ENCODE measurements at regions not wholly inside any gene's neighbourhood (a gene's known extent, or its start where the extent isn't known, plus 50 kb on each side); places are given as distances from the start of the nearest gene placed in this dataset.

DNA sequence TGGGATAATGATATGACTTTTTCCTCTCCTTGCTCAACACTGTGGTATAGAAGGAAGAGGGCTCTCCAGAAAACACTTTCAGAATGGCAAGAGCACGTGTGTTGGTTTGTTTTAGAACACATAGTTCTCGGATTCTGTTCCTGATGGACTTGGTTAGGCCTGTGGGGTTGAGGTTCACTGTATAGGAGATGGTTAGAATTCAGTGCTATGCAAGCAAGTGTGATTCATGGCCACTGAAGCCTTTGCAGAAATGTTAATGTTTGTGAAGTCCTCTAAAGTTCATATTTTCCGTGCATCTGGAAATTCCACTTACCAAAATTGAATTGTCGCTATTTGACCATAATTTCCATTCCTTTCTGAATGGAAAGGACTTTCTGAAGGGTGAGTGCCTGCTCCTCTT lies 233.2 kb upstream of the DDHD1 start:
- intact Hi-C loops (cut with DNase I), result no loop called here
- Histone ChIP-seq H3K27me3 (no peaks in the 10 kb centered on the region), H3K4me1 (no peaks in the 10 kb centered on the region), H3K9me3 (no peaks in the 10 kb centered on the region), H3K4me3 (no peak overlapping the region), H3K27ac (no peak overlapping the region), H3K36me3 (no peaks in the 10 kb centered on the region)
- no peak for DNase-seq
- ATAC-seq, result no peak
- TF ChIP-seq, protein P1, sequence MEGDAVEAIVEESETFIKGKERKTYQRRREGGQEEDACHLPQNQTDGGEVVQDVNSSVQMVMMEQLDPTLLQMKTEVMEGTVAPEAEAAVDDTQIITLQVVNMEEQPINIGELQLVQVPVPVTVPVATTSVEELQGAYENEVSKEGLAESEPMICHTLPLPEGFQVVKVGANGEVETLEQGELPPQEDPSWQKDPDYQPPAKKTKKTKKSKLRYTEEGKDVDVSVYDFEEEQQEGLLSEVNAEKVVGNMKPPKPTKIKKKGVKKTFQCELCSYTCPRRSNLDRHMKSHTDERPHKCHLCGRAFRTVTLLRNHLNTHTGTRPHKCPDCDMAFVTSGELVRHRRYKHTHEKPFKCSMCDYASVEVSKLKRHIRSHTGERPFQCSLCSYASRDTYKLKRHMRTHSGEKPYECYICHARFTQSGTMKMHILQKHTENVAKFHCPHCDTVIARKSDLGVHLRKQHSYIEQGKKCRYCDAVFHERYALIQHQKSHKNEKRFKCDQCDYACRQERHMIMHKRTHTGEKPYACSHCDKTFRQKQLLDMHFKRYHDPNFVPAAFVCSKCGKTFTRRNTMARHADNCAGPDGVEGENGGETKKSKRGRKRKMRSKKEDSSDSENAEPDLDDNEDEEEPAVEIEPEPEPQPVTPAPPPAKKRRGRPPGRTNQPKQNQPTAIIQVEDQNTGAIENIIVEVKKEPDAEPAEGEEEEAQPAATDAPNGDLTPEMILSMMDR (IDR thresholded peaks at IDR 0.05), result no peak

DNA sequence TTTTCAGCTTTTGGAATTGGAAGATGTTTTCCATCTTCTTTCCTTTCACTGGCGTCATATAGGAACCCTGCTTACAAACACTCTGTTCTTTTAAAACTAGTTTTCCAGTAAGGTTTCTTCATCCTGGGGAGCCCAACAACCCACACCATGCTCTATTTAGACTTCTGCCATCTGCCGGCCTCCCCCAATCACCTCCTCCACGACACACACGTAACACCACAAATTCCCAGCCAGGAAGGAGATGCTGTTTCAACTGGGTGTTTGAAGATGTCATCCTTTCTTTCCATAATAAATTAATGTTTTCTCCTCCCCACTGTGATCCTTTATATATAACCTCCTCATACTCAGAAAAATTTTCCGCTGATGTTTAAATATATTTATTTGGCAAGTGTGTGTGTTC lies 231.4 kb upstream of the DDHD1 start:
- intact Hi-C loops (cut with DNase I), result no loop called here
- H3K9me3 ChIP-seq, result no peaks in the 10 kb centered on the region
- TF ChIP-seq, protein P1 (IDR thresholded peaks at IDR 0.05), result no peak
- H3K4me1 ChIP-seq, result no peaks in the 10 kb centered on the region
- H3K36me3 ChIP-seq, result no peaks in the 10 kb centered on the region
- no peak for DNase-seq
- ATAC-seq, result no peak
- H3K4me3 ChIP-seq, result no peak overlapping the region
- H3K27ac ChIP-seq, result no peak overlapping the region
- no peaks in the 10 kb centered on the region for H3K27me3 ChIP-seq

DNA sequence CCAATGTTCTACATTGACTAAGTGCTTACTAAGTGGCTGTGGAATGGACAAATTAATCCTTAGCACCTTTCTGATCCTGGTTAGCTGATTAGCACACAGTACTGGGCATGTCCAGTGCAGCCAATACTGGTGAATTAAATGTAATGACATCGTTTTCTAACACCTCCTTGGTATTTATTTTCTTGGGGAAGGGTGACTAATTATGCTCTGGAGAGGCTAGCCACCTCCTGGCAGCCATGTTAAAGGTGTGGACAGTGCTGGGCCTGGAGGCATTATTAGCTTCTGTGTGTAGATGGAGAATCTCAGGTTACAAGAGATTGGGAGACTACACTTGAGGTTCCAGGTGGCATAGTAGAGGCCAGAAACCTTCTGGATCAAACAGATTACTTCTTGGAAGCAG lies 230.9 kb upstream of the DDHD1 start:
- no peak for ATAC-seq
- Histone ChIP-seq H3K27ac (no peak overlapping the region), H3K36me3 (no peaks in the 10 kb centered on the region), H3K27me3 (no peaks in the 10 kb centered on the region), H3K4me3 (no peak overlapping the region), H3K4me1 (no peaks in the 10 kb centered on the region), H3K9me3 (no peaks in the 10 kb centered on the region)
- TF ChIP-seq, protein P1 (IDR thresholded peaks at IDR 0.05), result no peak
- no peak for DNase-seq
- intact Hi-C loops (cut with DNase I), result no loop called here

DNA sequence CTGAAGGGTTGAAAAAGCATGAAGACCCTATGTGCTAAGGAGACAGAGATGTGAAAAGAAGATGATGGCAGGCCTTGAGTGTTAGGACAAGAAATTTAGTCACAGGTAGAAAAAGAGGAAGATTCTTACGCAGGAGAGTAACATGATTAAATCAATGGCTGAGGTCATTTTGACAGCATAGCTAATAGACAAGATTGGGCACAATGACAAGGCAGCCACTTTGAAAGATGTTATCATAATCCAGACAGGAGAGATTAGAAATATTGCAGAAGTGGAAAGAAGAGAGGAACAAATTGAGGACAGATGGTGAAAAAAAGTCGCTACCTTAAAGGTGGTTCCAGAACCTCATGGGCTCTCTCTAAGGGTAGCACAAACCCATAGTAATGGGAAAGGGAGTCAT lies 228.8 kb upstream of the DDHD1 start:
- H3K27ac ChIP-seq, result no peak overlapping the region
- DNase-seq (no peak), ATAC-seq (no peak)
- TF ChIP-seq, protein P1 (IDR thresholded peaks at IDR 0.05), result no peak
- no peak overlapping the region for H3K4me3 ChIP-seq
- intact Hi-C loops (cut with DNase I), result no loop called here
- no peaks in the 10 kb centered on the region for H3K27me3 ChIP-seq
- H3K9me3 ChIP-seq, result no peaks in the 10 kb centered on the region
- no peaks in the 10 kb centered on the region for H3K36me3 ChIP-seq
- no peaks in the 10 kb centered on the region for H3K4me1 ChIP-seq

DNA sequence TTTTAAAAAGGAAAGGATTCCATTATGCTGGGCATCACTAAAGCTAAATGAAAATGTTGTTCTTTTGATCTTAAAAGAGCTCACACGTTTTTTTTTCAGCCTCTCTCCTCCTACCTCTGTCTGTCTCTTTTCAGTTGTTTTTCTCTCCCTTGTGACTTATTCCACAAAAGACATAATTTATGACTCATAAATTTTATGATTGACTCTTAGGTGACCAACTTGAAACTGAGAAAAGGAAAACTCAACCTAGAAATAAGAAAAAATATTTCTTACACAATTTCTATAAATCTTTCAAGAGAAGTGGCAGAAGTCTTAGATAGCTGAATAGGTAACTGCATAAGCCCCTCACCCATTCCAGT lies 227.7 kb upstream of the DDHD1 start:
- TF ChIP-seq, protein P1 (IDR thresholded peaks at IDR 0.05), result no peak
- Histone ChIP-seq H3K4me3 (no peak overlapping the region), H3K9me3 (no peaks in the 10 kb centered on the region), H3K27ac (no peak overlapping the region), H3K36me3 (no peaks in the 10 kb centered on the region), H3K27me3 (no peaks in the 10 kb centered on the region), H3K4me1 (no peaks in the 10 kb centered on the region)
- DNase-seq, result no peak
- intact Hi-C loops (cut with DNase I), result no loop called here
- ATAC-seq, result no peak

DNA sequence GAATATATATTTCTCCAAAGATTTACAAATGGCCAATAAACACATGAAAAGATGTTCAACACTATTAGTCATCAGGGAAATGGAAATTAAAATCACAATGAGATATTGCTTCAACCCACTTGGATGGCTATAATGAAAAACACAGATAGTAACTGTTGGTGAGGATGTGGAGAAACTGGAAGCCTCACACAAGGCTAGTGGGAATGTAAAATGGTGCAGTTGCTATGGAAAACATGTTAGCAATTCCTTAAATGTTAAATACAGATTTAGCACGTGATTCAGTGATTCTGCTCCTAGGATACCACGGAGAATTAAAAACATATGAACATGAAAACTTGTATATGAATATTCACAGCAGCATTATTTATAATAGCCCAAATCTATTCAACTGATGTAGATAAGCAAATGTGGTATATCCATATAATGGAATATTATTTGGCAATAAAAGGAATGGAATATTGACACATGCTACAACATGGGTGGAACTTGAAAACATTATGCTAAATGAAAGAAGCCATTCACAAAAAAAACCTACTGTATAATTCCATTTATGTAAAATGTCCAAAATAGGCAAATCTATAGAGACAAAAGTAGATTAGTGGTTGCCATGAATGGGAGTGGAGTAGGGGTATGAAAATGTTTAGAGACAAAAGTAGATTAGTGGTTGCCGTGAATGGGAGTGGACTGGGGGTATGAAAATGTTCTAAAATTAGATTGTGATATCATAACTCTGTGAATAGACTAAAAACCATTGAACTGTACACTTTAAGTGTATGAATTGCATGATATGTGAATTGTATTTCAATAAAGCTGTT lies 227.1 kb upstream of the DDHD1 start:
- no peaks in the 10 kb centered on the region for H3K4me1 ChIP-seq
- H3K27ac ChIP-seq, result no peak overlapping the region
- TF ChIP-seq, protein P1 (IDR thresholded peaks at IDR 0.05), result no peak
- intact Hi-C loops (cut with DNase I), result no loop called here
- DNase-seq (no peak), ATAC-seq (no peak)
- H3K4me3 ChIP-seq, result no peak overlapping the region
- H3K27me3 ChIP-seq, result no peaks in the 10 kb centered on the region
- H3K36me3 ChIP-seq, result no peaks in the 10 kb centered on the region
- no peaks in the 10 kb centered on the region for H3K9me3 ChIP-seq

Data from upper lobe of right lung (tissue), 1 donor.